HL-60 (cell line): ENCODE measurements at regions not wholly inside any gene's neighbourhood (a gene's known extent, or its start where the extent isn't known, plus 50 kb on each side); places are given as distances from the start of the nearest gene placed in this dataset.

Experiments used
- GABPA ChIP-seq: IDR thresholded peaks from 2 replicates; pipeline ENCODE4 v1.6.1; 2012; ENCODE audit warnings: low read depth
- TF ChIP-seq, protein P1 (sequence below): IDR thresholded peaks from one replicate; pipeline ENCODE4 v1.5.1; 2011; ENCODE audit warnings: low read length, control low read depth, inconsistent platforms; ENCODE audit not compliant: insufficient read depth

DNA sequence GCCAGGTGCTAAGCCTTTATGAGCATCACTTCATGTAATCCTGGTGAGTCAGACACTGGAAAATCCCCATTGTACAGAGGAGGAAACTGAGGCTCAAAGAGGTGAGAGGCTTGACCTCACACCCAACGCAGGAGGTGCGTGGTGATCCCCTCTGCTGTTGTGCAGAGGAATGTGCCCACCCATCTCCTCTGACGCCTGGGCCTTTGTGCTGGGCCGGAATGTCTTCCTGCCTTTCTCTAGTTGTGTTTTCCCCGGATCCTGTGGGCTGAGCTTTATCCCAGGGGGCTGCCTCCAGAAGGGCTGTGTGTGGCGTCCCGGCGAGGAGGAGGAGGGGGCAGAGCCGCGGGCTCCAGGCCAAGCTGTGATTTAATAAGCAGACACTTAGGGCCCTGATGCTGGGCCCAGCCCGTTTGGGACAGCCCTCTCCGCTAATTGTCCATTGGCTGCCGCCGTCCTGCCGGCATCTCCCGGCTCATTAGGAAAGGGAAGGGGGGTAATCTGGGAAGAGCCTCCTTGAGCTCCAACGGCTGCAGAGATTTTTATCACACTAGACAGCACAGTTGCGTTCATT, 653.6 kb downstream of the MED13L start:
- TF ChIP-seq GABPA: no peak
- TF ChIP-seq, protein P1, sequence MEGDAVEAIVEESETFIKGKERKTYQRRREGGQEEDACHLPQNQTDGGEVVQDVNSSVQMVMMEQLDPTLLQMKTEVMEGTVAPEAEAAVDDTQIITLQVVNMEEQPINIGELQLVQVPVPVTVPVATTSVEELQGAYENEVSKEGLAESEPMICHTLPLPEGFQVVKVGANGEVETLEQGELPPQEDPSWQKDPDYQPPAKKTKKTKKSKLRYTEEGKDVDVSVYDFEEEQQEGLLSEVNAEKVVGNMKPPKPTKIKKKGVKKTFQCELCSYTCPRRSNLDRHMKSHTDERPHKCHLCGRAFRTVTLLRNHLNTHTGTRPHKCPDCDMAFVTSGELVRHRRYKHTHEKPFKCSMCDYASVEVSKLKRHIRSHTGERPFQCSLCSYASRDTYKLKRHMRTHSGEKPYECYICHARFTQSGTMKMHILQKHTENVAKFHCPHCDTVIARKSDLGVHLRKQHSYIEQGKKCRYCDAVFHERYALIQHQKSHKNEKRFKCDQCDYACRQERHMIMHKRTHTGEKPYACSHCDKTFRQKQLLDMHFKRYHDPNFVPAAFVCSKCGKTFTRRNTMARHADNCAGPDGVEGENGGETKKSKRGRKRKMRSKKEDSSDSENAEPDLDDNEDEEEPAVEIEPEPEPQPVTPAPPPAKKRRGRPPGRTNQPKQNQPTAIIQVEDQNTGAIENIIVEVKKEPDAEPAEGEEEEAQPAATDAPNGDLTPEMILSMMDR: no peak
